Activated naive CD8-positive, alpha-beta T cell treated with anti-CD3 and anti-CD28 coated beads for 36 hours (primary cell): ENCODE measurements at regions not wholly inside any gene's neighbourhood (a gene's known extent, or its start where the extent isn't known, plus 50 kb on each side); places are given as distances from the start of the nearest gene placed in this dataset.
"Not testable (repeated sequence)": the region's sequence is repeated elsewhere in the genome, so short reads cannot be mapped to it uniquely, and the experiment has no call there.

Experiments
- DNase-seq: peaks from one replicate; pipeline ENCODE4 v3.0.0; 2021
- H3K27ac Mint-ChIP-seq: one replicate; pipeline ENCODE4 v1.8.0; 2022; ENCODE audit warnings: mild to moderate bottlenecking, moderate library complexity, mixed read lengths
- H3K27me3 Mint-ChIP-seq: one replicate; pipeline ENCODE4 v1.8.0; 2022; ENCODE audit warnings: mild to moderate bottlenecking, mixed read lengths
- H3K36me3 Mint-ChIP-seq: one replicate; pipeline ENCODE4 v1.8.0; 2021; ENCODE audit warnings: mild to moderate bottlenecking, mixed read lengths
- H3K4me1 Mint-ChIP-seq: one replicate; pipeline ENCODE4 v1.8.0; 2021; ENCODE audit warnings: mixed read lengths
- H3K4me3 Mint-ChIP-seq: one replicate; pipeline ENCODE4 v1.8.0; 2022; ENCODE audit warnings: mild to moderate bottlenecking, moderate library complexity, mixed read lengths
- H3K9me3 Mint-ChIP-seq: one replicate; pipeline ENCODE4 v1.8.0; 2022; ENCODE audit warnings: mixed read lengths

DNA sequence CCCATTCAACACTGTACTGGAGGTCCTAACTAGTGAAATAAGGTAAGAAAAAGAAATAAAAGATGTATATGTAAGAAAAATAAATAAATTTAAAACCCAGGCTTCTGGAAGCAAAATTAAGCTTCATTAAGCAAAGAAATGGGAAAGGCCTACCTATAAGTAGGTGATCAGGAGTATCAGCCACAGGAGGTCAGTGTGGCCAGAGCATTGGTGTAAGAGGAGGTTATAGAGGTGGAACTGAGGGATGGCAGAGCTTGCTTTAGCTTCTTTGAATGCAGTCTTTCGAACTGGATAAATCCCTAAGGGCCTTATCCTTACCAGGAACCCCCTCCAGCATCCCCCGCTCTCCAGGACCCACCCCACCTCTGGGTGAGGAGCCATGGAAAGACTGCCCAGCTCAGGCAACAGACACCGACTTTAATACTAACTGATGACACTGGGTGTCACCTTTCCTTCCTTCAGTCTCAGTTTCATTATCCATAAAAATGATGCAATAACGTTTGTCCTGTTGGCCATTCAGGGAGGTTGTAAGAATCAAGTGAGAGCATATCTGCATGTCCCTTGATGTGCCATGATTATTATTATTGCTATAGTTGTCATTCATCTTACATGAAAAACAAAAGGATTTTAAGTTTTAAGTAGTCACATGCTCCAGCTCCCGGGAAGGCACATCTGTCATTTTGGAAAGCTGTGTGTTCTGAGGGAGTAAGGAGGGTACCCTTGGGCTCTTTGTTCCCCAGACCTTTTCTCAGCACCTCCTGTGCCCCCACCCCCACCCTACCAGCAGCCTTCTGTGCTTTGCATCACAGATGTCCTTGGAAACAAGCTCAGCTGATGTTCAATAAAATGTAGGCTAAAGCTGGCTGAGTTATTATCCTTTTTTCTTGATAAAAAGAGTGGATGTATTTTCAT, 50.8 kb upstream of the CTNNA1 start:
- DNase-seq: no peak
- H3K27ac Mint-ChIP-seq: no peak overlapping the region
- no peaks in the 10 kb centered on the region for H3K36me3 Mint-ChIP-seq
- H3K27me3 Mint-ChIP-seq: peaks cover 89% of the 10 kb centered on the region
- no peaks in the 10 kb centered on the region for H3K4me1 Mint-ChIP-seq
- H3K9me3 Mint-ChIP-seq: no peaks in the 10 kb centered on the region
- H3K4me3 Mint-ChIP-seq: no peak overlapping the region

DNA sequence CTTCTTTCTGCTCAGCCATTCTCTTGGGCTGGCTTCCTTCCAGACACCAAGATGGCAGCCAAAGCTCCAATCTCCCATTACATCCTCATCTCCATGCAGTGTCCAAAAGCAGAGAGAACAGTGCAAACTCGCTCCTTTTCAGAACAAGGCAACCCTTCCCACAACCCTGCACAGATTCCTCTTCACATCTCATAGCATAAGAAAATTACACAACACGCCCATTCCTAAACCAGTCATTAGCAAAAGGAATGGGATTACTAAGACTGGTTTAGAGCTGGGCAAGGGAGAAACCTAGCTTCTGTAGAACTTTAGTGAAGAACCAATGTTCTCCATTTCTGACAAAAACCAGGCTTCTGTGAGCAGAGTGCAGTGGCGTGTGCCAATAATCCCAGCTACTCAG, 51.5 kb upstream of the CTNNA1 start:
- peaks cover 88% of the 10 kb centered on the region for H3K27me3 Mint-ChIP-seq
- H3K4me3 Mint-ChIP-seq: no peak overlapping the region
- no peaks in the 10 kb centered on the region for H3K9me3 Mint-ChIP-seq
- H3K27ac Mint-ChIP-seq: no peak overlapping the region
- DNase-seq: no peak
- no peaks in the 10 kb centered on the region for H3K4me1 Mint-ChIP-seq
- no peaks in the 10 kb centered on the region for H3K36me3 Mint-ChIP-seq

DNA sequence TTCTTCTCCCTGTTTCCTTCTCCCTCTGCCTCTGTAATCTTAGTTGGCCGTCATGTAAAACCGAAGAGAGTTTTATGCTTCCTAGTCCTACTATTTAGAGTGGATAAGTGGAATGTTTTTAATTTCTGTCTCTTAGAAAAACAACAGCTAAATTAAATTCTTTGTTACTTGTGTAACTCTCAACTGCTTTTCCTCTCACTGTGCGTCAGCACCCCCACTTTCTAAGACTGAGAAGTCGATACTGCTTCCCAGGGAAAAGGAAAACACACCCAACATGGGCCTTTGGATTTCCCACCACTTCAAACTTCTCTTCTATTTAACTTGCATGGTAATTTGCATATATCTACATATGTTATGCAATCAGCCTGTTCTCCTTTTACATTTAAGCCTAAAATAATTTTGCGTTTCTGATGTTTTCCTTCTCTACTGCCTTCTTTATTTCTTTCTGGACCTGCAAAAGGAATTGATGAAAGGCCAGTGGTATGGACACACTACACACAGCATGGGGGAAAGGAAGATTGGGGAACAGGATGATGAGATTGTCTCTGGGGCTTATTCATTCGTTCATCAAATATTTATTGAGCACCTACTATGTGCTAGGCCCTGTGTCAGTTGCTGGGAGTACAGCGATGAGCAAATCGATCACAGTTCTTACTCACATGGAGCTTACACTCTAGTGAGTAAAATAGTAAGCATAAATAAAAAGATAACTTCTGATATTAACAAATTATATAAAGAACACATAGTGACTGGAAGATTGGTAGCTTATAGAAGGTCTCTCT, 52.5 kb upstream of the CTNNA1 start:
- H3K27me3 Mint-ChIP-seq: peaks cover 86% of the 10 kb centered on the region
- H3K36me3 Mint-ChIP-seq: no peaks in the 10 kb centered on the region
- H3K4me1 Mint-ChIP-seq: no peaks in the 10 kb centered on the region
- no peak for DNase-seq
- no peak overlapping the region for H3K4me3 Mint-ChIP-seq
- H3K27ac Mint-ChIP-seq: no peak overlapping the region
- H3K9me3 Mint-ChIP-seq: no peaks in the 10 kb centered on the region

DNA sequence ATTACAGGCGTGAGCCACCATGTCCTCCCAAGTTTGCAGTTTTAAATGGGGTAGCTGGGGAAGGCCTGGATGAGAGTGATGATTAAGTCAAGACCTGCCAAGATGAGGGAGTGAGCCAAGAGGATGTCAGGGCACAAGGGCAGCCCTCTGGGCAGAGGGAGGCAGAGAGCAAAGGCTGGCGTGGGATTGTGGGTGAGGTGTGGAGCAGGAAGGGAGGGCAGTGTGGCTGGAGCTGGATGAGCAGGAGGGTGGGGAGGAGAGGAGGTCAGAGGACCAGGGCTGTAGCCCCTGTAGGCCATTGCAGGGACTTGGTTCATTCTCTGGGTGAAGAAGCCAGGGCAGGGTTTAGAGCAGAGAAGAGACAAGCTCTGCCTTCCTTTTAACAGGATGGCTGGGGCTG, 53.7 kb upstream of the CTNNA1 start:
- no peak overlapping the region for H3K4me3 Mint-ChIP-seq
- DNase-seq: no peak
- no peaks in the 10 kb centered on the region for H3K9me3 Mint-ChIP-seq
- no peaks in the 10 kb centered on the region for H3K36me3 Mint-ChIP-seq
- H3K27me3 Mint-ChIP-seq: peaks cover 86% of the 10 kb centered on the region
- no peaks in the 10 kb centered on the region for H3K4me1 Mint-ChIP-seq
- H3K27ac Mint-ChIP-seq: no peak overlapping the region

DNA sequence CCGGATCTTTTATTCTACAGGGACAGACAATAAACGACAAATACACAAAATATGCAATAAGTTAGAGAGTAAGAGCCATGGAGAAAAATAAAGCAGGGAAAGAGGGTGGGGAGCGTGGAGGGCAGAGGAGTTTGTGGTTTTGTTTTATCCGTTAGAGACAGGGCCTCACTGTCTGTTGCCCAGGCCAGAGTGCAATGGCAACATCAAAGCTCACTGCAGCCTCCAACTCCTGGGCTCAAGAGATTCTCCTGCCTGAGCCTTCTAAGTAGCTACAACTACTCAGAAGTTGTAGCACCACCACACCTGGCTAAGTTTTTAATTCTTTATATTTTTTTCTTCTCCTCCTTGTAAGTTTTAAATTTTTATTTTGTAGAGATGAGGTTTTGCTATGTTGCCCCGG, 54.5 kb upstream of the CTNNA1 start:
- H3K27ac Mint-ChIP-seq: no peak overlapping the region
- H3K9me3 Mint-ChIP-seq: no peaks in the 10 kb centered on the region
- H3K4me1 Mint-ChIP-seq: no peaks in the 10 kb centered on the region
- no peak for DNase-seq
- H3K27me3 Mint-ChIP-seq: peaks cover 89% of the 10 kb centered on the region
- no peak overlapping the region for H3K4me3 Mint-ChIP-seq
- H3K36me3 Mint-ChIP-seq: no peaks in the 10 kb centered on the region

DNA sequence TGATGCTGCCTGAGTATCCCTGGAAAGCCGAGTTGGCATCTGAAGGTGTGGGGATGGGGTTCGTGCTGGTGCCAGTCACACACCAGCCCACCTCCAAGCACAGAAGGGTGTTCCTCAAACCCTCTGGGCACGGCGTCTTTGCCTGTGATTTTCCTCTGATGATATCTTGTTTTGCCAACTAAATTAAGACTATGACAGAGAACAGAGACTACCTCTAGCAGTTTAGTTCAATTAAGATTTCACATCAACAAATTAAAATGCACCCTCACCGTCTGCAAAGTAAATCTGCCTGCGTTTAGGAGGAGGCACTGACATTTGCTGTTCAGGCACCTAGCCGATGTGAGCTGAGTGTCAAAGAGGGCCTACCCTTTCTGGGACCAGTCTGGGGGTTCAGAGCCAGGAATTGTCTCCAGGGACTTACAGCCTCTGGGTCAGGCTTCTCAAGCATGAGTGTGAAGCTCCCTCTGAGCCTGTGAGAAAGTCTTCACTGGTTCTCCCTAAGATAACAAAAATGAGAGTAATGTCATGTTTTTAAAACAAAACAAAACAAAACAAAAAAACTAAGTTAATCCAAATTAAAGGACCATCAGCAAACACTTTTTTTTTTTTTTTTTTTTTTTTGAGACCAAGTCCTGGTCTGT, 55.4 kb upstream of the CTNNA1 start:
- peaks cover 91% of the 10 kb centered on the region for H3K27me3 Mint-ChIP-seq
- H3K4me3 Mint-ChIP-seq: no peak overlapping the region
- H3K4me1 Mint-ChIP-seq: no peaks in the 10 kb centered on the region
- no peaks in the 10 kb centered on the region for H3K36me3 Mint-ChIP-seq
- no peak overlapping the region for H3K27ac Mint-ChIP-seq
- DNase-seq: no peak
- H3K9me3 Mint-ChIP-seq: no peaks in the 10 kb centered on the region

DNA sequence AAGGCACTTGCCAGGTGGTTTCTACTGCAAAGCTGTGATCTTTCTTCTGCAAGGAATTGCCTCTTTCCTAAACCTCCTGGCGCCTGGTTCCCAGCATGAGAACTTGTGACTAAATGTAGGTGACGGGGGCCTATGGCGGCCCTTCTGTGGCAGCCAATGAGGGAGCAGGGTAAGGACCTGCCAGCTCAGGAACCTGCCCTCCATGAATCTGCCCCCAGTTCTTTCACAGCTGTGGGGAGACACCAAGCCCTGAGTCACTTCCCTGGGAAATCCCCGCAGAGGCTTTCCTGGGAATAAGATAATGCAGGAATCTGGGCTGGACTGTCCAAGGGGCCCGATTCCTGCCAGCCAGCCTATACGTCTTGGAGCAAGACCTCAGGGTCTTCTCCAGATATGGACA, 56.7 kb upstream of the CTNNA1 start:
- no peak for DNase-seq
- Mint-ChIP-seq H3K36me3 (no peaks in the 10 kb centered on the region), H3K4me1 (no peaks in the 10 kb centered on the region), H3K27ac (no peak overlapping the region), H3K4me3 (no peak overlapping the region), H3K9me3 (no peaks in the 10 kb centered on the region), H3K27me3 (peaks cover 93% of the 10 kb centered on the region)

DNA sequence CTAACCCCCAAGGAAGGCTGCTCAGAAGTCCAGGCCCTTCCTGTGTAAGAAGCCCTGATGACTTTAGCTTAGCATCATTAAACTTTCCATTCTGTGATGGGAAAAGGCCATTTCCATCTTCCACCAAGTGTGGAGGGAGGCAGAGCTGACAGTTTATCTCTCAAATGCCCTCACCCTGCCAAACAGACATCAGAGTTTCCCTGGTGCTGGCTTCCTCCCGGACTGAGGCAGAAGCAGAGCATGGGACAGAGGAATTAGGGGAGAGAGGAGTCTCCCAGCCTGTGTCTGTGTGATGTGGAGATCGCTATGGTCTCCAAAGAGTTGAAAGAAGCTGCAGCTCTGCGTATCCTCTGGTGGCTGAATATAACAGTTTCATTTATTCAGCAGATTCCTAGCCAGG, 57.4 kb upstream of the CTNNA1 start:
- Mint-ChIP-seq H3K27me3 (peaks cover 93% of the 10 kb centered on the region), H3K4me3 (no peak overlapping the region), H3K27ac (no peak overlapping the region), H3K4me1 (no peaks in the 10 kb centered on the region), H3K36me3 (no peaks in the 10 kb centered on the region), H3K9me3 (no peaks in the 10 kb centered on the region)
- no peak for DNase-seq

DNA sequence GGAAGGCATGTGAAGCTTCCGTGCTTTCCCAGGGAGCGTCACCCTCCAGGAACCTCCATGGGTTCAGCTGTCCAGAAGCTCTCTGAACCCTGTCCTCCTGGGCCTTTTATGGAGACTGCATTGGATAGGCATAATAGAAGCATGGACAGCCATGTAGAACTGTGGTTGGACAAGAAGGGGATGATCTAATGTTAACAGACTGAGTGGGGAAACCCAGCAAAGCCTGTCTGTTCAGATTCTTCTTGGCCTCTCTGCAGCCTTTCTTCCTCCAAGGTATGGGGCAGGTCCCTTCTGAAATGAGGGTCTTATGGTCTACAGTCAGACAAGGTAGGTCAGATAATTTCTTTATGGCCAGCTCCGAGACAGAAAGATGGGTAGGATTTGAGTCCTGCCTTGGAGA, 59.1 kb upstream of the CTNNA1 start:
- H3K27me3 Mint-ChIP-seq: peaks cover 85% of the 10 kb centered on the region

DNA sequence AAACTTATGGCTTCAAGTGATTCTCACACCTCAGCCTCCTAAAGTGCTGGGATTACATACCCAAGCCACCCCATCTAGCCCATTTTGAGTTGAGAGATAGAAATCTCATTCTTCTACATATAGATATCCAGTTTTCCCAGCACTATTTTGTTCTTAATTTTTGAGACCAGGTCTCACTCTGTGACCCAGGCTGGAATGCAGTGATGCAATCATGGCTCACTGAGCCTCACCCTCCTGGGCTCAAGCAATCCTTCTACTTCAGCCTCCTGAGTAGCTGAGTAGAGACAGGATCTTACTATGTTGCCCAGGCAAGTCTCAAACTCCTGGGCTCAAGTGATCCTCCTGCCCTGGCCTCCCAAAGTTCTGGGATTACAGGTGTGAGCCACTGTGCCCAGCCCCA, 60.9 kb upstream of the CTNNA1 start:
- Mint-ChIP-seq H3K27me3 (peaks cover 83% of the 10 kb centered on the region), H3K9me3 (peaks cover 2% of the 10 kb centered on the region), H3K4me3 (no peak overlapping the region), H3K4me1 (no peaks in the 10 kb centered on the region), H3K27ac (no peak overlapping the region), H3K36me3 (no peaks in the 10 kb centered on the region)
- no peak for DNase-seq

More for the DNA sequence above, 59.1 kb upstream of the CTNNA1 start:
- no peaks in the 10 kb centered on the region for H3K9me3 Mint-ChIP-seq
- H3K4me1 Mint-ChIP-seq: no peaks in the 10 kb centered on the region
- no peak overlapping the region for H3K27ac Mint-ChIP-seq
- no peaks in the 10 kb centered on the region for H3K36me3 Mint-ChIP-seq
- no peak overlapping the region for H3K4me3 Mint-ChIP-seq
- DNase-seq: no peak

DNA sequence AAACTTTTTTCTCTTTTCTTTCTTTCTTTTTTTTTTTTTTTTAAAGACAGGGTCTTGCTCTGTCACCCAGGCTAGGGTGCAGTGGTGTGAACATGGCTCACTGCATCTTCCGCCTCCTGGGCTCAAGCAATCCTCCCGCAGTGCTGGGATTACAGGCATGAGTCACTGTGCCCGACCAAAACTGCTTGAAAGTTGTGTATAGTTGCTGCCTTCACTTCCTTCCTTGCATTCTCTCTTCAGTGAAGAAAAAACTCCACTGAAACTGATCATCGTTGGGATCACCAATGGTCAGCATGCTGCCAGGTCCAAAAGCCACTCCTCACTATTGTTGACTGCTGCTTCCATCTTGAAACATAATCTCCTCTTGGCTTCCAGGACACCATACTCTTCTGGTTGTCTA, 66.6 kb upstream of the CTNNA1 start:
- Mint-ChIP-seq H3K4me3 (no peak overlapping the region), H3K9me3 (peaks cover 11% of the 10 kb centered on the region), H3K36me3 (no peaks in the 10 kb centered on the region), H3K4me1 (no peaks in the 10 kb centered on the region), H3K27me3 (peaks cover 72% of the 10 kb centered on the region), H3K27ac (no peak overlapping the region)
- no peak for DNase-seq

DNA sequence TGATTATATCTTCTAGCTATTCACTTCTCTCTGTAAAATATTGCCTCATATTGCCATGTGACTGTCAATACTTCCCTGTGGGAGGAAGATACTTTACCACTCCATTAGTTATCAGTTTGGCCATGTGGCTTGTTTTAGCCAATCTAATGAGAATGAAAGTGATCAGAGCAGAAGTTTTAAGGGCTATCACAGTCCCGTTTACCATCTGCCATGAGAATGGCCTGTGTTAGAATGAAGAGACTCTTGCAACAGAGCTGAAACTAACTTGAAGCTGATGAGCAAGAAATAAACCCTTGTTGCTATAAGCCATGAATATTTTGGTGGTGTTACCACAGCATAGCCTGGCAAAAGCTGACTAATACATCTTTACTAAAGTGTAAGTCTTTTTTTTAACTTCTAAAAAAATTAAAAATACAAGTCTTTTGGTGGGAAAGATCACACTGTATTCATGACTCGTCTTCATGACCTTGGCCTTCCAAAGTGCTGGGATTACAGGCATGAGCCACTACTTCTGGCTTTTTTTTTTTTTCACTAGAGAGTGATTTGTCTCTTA, 68.0 kb upstream of the CTNNA1 start:
- no peak overlapping the region for H3K27ac Mint-ChIP-seq
- H3K27me3 Mint-ChIP-seq: peaks cover 69% of the 10 kb centered on the region
- no peaks in the 10 kb centered on the region for H3K4me1 Mint-ChIP-seq
- H3K9me3 Mint-ChIP-seq: peaks cover 11% of the 10 kb centered on the region
- H3K36me3 Mint-ChIP-seq: no peaks in the 10 kb centered on the region
- DNase-seq: no peak
- H3K4me3 Mint-ChIP-seq: no peak overlapping the region

DNA sequence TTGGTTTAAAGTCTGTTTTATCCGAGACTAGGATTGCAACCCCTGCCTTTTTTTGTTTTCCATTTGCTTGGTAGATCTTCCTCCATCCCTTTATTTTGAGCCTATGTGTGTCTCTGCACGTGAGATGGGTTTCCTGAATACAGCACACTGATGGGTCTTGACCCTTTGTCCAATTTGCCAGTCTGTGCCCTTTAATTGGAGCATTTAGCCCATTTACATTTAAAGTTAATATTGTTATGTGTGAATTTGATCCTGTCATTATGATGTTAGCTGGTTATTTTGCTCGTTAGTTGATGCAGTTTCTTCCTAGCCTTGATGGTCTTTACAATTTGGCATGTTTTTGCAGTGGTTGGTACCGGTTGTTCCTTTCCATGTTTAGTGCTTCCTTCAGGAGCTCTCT, 70.8 kb upstream of the CTNNA1 start:
- H3K4me3 Mint-ChIP-seq, H3K4me1 Mint-ChIP-seq, H3K36me3 Mint-ChIP-seq, H3K27ac Mint-ChIP-seq, DNase-seq: not testable (repeated sequence)
- Mint-ChIP-seq H3K27me3 (peaks cover 74% of the 10 kb centered on the region), H3K9me3 (peaks cover 15% of the 10 kb centered on the region)

DNA sequence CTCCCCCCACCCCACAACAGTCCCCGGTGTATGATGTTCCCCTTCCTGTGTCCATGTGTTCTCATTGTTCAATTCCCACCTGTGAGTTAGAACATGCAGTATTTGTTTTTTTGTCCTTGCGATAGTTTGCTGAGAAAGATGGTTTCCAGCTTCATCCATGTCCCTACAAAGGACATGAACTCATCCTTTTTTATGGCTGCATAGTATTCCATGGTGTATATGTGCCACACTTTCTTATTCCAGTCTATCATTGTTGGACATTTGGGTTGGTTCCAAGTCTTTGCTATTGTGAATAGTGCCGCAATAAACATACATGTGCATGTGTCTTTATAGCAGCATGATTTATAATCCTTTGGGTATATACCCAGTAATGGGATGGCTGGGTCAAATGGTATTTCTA, 74.4 kb upstream of the CTNNA1 start:
- not testable (repeated sequence) for H3K27ac Mint-ChIP-seq, H3K4me1 Mint-ChIP-seq, H3K36me3 Mint-ChIP-seq, DNase-seq, H3K4me3 Mint-ChIP-seq
- Mint-ChIP-seq H3K27me3 (peaks cover 77% of the 10 kb centered on the region), H3K9me3 (peaks cover 21% of the 10 kb centered on the region)

DNA sequence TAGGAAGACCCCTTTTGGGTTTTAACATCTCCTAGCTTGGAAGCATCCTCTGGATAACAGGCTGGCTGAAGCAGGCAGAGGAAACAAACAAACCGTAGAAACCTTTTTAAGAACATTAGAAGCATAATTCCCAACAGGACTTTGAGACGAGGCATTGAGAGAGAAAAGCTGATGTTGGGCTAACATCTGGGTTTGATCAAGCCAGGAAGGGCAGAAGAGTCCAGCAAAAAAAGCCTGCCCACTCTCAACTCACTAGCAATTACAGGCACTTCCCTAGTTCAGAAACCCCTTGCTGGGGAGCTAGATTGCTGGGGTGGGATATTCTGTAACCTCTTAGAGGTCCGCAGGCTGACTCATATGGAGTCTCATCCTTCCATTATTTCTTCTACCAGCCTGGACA, 75.4 kb upstream of the CTNNA1 start:
- Mint-ChIP-seq H3K9me3 (peaks cover 18% of the 10 kb centered on the region), H3K27me3 (peaks cover 80% of the 10 kb centered on the region), H3K4me3 (no peak overlapping the region), H3K36me3 (peaks cover 2% of the 10 kb centered on the region), H3K27ac (no peak overlapping the region), H3K4me1 (no peaks in the 10 kb centered on the region)
- no peak for DNase-seq
